GM21825 (cell line): ENCODE measurements at regions not wholly inside any gene's neighbourhood (a gene's known extent, or its start where the extent isn't known, plus 50 kb on each side); places are given as distances from the start of the nearest gene placed in this dataset.
"Not testable (repeated sequence)": the region's sequence is repeated elsewhere in the genome, so short reads cannot be mapped to it uniquely, and the experiment has no call there.

Experiments
- ATAC-seq: cut with Tn5 transposase; IDR thresholded peaks from one replicate; pipeline ENCODE4 v1.9.1; 2021; ENCODE audit warnings: mild to moderate bottlenecking, moderate library complexity; ENCODE audit not compliant: unreplicated experiment

- no peak for ATAC-seq
Observed at GRCh38 chr16:60712144-60712543, 1324.1 kb downstream of the CDH8 start.

GRCh38 chr16:60704726-60705125 is 1331.5 kb downstream of the CDH8 start:
- no peak for ATAC-seq

DNA sequence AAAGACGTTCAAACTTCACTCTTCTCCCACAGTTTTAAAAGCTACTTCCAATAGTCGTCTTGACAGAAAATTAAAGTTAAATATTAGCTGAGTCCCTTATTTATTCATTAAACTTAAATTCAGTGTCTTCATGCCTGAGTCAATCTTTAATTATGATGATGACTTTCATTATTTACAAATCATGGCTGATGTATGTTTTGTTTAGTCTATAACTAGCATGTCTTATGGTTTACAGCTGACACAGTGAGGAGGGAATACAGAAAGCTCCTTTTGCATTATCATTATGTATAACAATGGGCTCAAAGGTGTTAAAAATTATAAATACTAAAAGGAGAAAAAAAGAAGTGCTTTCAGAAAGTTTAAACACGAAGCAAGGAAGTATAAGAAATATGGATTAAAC is 1333.1 kb downstream of the CDH8 start:
- ATAC-seq: no peak

DNA sequence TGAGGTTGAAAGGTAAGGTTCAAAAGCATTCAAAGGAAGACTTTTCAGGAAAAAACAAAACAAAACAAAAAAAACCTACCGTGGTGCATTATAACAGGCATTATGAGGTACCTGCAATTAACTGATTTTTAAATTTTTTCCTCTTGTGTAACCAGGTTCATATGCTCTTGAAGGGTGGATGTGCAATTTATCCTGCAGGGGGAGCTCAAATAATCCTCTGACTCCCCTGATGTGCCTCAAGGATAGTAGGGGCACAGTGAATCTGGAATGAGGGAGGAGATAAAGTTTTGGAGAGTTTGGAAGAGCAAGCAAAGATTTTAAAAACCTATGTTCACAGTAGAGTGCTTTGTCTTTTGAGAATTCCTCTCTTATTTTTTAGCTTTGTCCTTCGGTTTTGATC is 1349.4 kb downstream of the CDH8 start:
- ATAC-seq: no peak

DNA sequence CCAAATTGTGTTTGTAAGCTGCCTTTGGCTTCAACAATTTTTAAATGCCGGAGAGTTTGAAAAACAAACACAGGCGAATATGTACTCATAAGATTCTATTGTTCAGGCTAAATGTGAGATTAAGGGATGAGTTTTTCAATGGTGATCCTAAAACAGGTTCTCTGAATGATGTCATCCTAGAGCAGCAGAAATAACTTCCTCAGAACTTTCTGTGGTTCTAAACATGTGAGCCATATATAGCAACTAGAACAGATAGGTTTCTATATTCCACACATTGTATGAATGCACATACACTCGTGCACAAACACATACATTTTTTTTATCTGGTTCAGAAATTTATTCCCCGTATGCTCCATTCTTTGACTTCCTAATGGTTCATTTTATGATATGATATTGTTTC is 1352.2 kb downstream of the CDH8 start:
- no peak for ATAC-seq

DNA sequence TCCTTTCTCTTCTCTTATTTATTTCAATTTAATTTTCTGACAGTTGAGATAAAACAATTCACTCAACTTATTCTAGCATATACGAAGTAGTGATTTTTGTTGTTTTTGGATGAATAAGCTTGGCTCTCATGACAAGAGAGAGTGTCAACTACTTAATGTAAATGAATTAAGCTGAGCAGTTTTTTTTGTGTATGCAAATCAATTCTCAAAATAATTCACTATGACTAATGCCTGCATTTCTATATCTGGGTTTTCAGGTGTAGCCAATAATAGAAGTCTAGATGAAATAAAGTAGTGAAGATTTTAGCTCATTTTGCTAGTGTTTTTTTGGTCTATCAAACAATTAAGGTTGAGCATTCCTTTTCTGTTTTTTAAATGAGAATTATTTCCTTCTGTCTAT is 1354.0 kb downstream of the CDH8 start:
- ATAC-seq: no peak

GRCh38 chr16:60681043-60681442 is 1355.2 kb downstream of the CDH8 start:
- no peak for ATAC-seq

DNA sequence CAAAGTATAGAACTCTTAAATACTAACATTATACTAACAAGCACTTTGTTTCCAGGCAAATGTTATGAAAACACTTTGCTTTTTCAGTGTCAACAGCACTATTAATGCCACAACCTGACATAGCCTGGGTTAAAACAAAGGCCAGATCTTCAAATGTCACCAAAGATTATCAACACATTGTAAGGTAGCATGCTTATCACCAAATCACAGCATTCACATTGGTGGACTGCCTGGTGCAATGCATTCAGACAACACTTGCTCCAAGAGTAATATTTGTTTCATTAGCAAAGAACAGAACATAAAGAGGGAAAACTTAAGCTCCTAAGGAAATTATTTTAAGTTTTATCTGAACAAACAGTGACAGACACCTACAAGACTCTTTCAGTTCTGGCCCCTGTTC is 1361.2 kb downstream of the CDH8 start:
- ATAC-seq: no peak

DNA sequence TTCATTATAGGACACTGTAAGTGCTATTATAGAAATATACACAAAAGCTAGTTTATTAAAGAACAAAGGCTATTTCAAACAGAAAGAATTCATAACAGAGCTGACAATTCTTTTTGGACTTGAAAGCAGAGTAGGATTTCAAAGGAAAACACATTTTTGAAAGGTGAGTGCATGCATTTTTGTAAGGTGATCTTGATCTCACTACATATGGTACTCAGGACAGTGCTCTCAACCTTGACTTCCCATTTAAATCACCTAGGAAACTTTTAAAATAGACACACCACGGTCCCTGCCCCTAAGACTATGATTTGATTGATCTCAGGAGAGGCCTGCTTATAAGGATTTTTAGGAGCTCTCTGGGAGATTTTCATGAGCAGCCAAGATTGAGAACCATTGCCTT is 1362.0 kb downstream of the CDH8 start:
- no peak for ATAC-seq

DNA sequence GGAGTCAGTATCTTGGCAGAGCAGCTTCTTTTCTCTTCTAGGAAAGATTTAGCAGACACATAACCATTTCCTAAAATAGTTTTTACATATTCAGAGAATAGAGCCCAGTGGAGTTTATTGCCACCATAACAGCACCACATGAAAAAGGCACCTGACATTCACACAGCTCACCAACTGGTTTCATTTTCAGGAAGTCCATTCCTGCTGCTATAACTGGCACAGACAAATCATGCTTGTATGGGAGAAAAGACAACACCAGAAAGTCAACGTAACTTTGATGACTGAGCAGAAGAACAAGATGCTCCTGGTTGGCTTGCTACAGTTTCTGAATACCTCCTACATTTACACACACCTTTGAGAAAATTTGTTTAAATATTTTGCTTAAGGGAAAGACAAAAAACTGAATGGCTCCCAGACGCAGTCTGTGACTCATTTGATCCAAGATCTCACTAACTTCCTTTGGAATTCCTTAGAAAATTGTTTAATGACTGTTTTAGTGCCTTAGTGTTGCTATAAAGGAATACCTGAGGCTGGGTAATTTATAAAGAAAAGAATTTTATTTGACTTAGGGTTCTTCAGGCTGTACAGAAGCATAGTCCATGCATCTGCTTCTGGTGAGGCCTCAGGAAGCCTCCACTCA is 1380.6 kb downstream of the CDH8 start:
- ATAC-seq: no peak

- no peak for ATAC-seq
Observed at GRCh38 chr16:60651346-60651745, 1384.9 kb downstream of the CDH8 start.

- ATAC-seq: no peak
Observed at GRCh38 chr16:60648290-60648689, 1387.9 kb downstream of the CDH8 start.

- ATAC-seq: not testable (repeated sequence)
Observed at GRCh38 chr16:60647388-60647787, 1388.8 kb downstream of the CDH8 start.

GRCh38 chr16:60646631-60647030 is 1389.6 kb downstream of the CDH8 start:
- no peak for ATAC-seq

DNA sequence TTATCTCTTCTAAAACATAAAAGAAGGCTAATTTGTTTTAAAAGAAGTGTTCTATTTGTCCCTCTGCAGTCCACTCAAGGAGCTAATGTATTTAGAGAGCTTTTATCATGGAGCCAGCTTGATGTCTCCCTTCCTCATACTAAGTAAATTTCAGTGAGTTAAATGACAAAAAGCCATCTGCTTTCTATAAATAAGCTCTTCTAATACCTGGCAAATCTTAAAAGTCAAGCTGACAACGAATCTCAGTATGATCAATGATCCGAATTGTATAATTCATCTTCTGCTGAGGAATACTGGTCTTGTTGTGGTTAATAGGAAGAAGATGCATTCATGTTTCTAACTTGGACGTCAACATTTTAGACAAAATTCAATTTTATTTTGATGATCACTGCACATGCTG is 1390.7 kb downstream of the CDH8 start:
- ATAC-seq: no peak

DNA sequence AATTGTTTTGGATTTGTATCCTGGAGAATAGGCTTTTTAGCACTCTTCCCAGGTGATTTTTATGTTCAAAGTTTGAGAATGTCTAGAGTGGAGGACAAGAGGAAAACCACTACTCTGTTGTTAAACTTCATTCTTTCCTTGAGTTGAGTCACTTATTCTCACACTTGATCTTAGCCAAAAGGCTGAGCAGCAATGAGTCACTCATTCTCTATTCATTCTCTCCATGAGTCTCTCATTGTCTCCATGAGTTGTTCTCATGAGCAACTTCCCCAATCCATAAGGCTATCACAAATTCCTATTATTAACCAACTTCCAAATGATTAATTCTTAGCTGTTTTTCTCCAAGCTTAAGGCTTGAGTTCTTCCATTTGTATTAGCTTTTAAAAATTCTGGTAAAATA is 1393.3 kb downstream of the CDH8 start:
- ATAC-seq: no peak

DNA sequence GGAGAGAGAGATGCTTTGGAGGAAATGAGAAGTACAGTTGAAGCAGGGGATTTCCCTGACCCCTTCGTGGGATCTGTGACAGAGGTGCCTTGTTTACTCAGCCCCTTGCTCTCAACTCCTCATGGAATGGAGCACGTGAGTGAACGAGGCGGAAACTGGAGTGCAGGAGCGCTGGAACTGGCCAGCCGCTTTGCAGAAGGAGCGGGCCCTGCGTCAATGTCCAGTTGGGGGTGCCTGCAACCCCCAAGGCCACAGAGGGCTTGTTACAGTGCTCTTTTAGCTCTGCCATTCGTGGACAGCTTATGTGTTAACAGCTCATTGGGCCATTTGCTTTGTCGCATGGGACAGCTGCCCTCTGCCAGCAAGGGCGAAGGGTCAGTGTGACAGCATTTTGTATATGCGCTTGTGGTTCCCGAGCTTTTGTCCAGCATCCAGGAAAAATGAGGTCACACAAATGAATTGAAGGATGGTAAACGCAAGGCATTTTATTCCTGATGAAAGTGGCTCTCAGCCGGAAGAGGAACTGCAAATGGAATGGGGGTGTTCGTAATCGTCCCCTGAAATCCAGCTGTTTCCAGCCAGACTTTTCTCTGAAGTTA is 1395.1 kb downstream of the CDH8 start:
- ATAC-seq: no peak

DNA sequence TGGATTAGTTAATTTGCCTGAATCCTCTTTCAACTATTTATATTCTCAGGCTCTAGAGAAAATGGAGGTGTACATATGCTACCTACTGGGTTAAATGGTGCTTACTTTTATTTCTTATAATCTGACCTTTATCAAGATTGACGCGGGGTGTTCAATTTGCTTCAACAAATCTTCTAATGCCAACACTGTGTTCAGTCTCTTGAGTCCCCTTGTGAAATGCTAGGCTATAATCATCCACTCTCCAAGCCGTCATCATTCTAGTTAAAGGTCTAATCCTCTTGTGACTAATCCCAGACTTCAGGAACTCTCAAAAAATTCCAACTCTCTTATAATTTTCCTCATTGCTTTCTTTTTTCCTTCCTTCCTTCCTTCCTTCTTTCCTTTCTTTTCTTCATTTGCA is 1396.2 kb downstream of the CDH8 start:
- ATAC-seq: no peak

DNA sequence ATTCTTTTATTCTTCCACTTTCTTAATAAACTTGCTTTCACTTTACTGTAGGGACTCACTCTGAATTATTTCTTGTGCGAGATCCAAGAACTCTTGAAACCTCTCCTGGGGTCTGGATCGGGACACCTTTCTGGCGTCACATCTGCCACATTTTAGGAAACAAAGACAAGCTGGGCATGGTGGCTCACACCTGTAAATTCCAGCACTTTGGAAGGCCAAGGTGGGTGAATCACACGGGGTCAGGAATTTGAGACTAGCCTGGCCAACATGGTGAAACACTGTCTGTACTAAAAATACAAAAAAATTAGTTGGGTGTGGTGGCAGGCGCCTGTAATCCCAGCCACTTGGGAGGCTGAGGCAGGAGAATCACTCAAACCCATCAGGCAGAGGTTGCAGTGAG is 1399.6 kb downstream of the CDH8 start:
- not testable (repeated sequence) for ATAC-seq

- ATAC-seq: no peak
Observed at GRCh38 chr16:60636117-60636516, 1400.1 kb downstream of the CDH8 start.

DNA sequence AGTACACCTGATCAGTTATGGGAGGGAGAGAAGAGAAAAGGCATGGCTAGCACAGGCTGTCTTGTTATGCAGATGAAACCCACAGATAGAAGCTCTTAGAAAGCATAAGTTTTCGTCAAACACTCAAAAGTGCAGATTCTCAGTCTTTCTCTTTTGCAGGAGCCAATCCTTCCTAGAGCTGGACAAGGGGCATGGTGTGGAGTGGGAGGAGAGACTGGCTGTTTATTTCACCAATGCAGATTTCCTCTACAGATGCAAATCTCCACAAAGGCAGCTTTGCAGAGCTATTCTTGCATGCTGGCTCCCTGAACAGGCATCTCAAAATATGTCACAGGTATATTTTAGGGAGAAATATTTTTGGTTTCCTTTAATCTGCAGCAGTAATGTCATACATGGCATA is 1400.7 kb downstream of the CDH8 start:
- no peak for ATAC-seq

- ATAC-seq: no peak
Observed at GRCh38 chr16:60611844-60612243, 1424.4 kb downstream of the CDH8 start.

GRCh38 chr16:60608971-60609370 is 1427.3 kb downstream of the CDH8 start:
- ATAC-seq: no peak
